SH-SY5Y (cell line): ENCODE measurements at regions not wholly inside any gene's neighbourhood (a gene's known extent, or its start where the extent isn't known, plus 50 kb on each side); places are given as distances from the start of the nearest gene placed in this dataset.

Experiments used
- GATA2 ChIP-seq: IDR thresholded peaks from 2 replicates; pipeline ENCODE4 v1.6.1; 2011; ENCODE audit warnings: mild to moderate bottlenecking, low read depth, low read length
- GATA3 ChIP-seq: IDR thresholded peaks from 2 replicates; pipeline ENCODE4 v1.6.1; 2011; ENCODE audit warnings: low read depth, mild to moderate bottlenecking, low read length, moderate library complexity

GRCh38 chr4:64156253-64156652 is 253.0 kb downstream of the TECRL start:
- TF ChIP-seq GATA2 (no peak), GATA3 (no peak)
